Spinal cord (tissue), 9 donors: ENCODE measurements at regions not wholly inside any gene's neighbourhood (a gene's known extent, or its start where the extent isn't known, plus 50 kb on each side); places are given as distances from the start of the nearest gene placed in this dataset.
"Not testable (repeated sequence)": the region's sequence is repeated elsewhere in the genome, so short reads cannot be mapped to it uniquely, and the experiment has no call there.

Source experiments
- DNase-seq, 6 donors: peaks; one replicate each; pipeline versions ENCODE4 v3.0.0 to v3.0.0-alpha.2; 2013 to 2015; ENCODE audit warnings: low spot score in 6 of 6, low read depth in 4 of 6
- H3K27ac ChIP-seq: one replicate; pipeline ENCODE4 v1.5.1; 2013; ENCODE audit warnings: low read depth, low read length, control low read depth
- H3K27me3 ChIP-seq: one replicate; pipeline ENCODE4 v1.6.1; 2013; ENCODE audit warnings: low read length; ENCODE audit not compliant: control insufficient read depth, insufficient read depth
- H3K36me3 ChIP-seq: one replicate; pipeline ENCODE4 v1.6.1; 2013; ENCODE audit warnings: low read length; ENCODE audit not compliant: control insufficient read depth, insufficient read depth
- H3K4me1 ChIP-seq: one replicate; pipeline ENCODE4 v1.6.1; 2013; ENCODE audit warnings: low read length; ENCODE audit not compliant: control insufficient read depth, insufficient read depth
- H3K4me3 ChIP-seq: one replicate; pipeline ENCODE4 v1.5.1; 2013; ENCODE audit warnings: low read depth, low read length, control low read depth
- H3K9me3 ChIP-seq: one replicate; pipeline ENCODE4 v1.6.1; 2013; ENCODE audit warnings: low read length; ENCODE audit not compliant: control insufficient read depth, insufficient read depth
- WGBS: methylation state at CpG from one replicate; pipeline ENCODE4 v1.1.5; 2013; ENCODE audit warnings: missing lambda C conversion rate; ENCODE audit not compliant: insufficient coverage; 5-methylcytosine and 5-hydroxymethylcytosine counted together
- donor health status: healthy.

- H3K4me3 ChIP-seq, H3K27me3 ChIP-seq, H3K27ac ChIP-seq, H3K9me3 ChIP-seq, DNase-seq, H3K4me1 ChIP-seq, H3K36me3 ChIP-seq: not testable (repeated sequence)
- no CpG with 5 or more reads among the region's 4 CpGs for WGBS
These were observed 369.9 kb downstream of the ANAPC1 start for GRCh38 chr2:111514138-111514537.

- not testable (repeated sequence) for H3K27me3 ChIP-seq, H3K9me3 ChIP-seq, H3K27ac ChIP-seq, H3K4me1 ChIP-seq, H3K36me3 ChIP-seq, H3K4me3 ChIP-seq, DNase-seq
- no CpG with 5 or more reads among the region's 2 CpGs for WGBS
These were observed 366.8 kb downstream of the ANAPC1 start for GRCh38 chr2:111517050-111517720.

DNA sequence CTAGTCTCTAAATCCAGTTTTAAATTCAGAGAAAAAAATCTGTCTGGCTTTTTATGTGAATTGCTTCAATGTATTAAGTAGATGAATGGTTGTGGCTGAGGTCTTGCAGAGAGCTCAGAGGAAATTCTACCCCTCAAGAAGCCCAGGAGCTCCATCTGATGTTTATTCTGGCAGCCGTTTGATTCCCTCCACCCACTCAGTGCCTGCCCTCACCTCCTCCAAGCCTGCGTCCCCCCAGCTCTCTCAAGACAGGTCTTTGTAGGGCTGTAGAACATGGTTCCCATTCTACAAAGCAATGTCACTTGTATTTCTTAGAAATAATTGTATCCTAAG is 366.3 kb downstream of the ANAPC1 start:
- not testable (repeated sequence) for H3K27me3 ChIP-seq, H3K4me1 ChIP-seq, H3K36me3 ChIP-seq, H3K4me3 ChIP-seq, H3K9me3 ChIP-seq, DNase-seq, H3K27ac ChIP-seq
- no CpG with 5 or more reads among the region's 2 CpGs for WGBS

- Histone ChIP-seq H3K4me1 (peaks cover 7% of the 10 kb centered on the region), H3K9me3 (no peaks in the 10 kb centered on the region), H3K36me3 (no peaks in the 10 kb centered on the region), H3K27ac (no peak overlapping the region), H3K4me3 (no peak overlapping the region), H3K27me3 (no peaks in the 10 kb centered on the region)
- no peak for DNase-seq
- WGBS: 76% methylated on average over 2 of the region's 3 CpGs
These were observed 364.9 kb downstream of the ANAPC1 start for GRCh38 chr2:111519071-111519470.

GRCh38 chr2:111522231-111522768 is 361.7 kb downstream of the ANAPC1 start:
- H3K27me3 ChIP-seq: no peaks in the 10 kb centered on the region
- WGBS: 48% methylated on average over 3 of the region's 5 CpGs
- H3K9me3 ChIP-seq: no peaks in the 10 kb centered on the region
- no peak for DNase-seq
- peaks cover 7% of the 10 kb centered on the region for H3K4me1 ChIP-seq
- H3K27ac ChIP-seq: no peak overlapping the region
- H3K36me3 ChIP-seq: no peaks in the 10 kb centered on the region
- no peak overlapping the region for H3K4me3 ChIP-seq

DNA sequence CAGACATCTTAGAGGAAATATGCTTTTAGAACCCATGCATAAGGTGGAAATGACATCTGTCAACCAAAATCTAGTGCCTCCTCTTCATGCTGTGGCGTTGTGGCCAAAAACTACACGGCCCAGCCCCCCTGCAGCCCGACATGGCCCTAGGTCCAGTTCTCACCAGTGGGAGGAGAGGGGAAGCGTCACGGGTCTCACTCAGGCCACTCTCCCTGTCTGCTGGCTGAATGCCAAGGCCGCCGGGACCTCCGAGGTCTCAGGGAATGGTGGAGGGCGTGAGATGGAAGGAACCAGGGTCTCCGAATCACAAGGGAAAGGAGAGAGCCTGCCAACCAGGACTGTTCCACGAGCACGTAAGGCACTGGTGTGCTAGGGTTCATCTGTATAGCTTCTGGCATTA is 361.0 kb downstream of the ANAPC1 start:
- H3K4me3 ChIP-seq: no peak overlapping the region
- H3K9me3 ChIP-seq: no peaks in the 10 kb centered on the region
- H3K27ac ChIP-seq: no peak overlapping the region
- H3K36me3 ChIP-seq: no peaks in the 10 kb centered on the region
- 41% methylated on average over 7 of the region's 12 CpGs for WGBS
- peak in 1 of 6 donors; percentile 34 for DNase-seq
- no peaks in the 10 kb centered on the region for H3K27me3 ChIP-seq
- H3K4me1 ChIP-seq: peaks cover 7% of the 10 kb centered on the region

DNA sequence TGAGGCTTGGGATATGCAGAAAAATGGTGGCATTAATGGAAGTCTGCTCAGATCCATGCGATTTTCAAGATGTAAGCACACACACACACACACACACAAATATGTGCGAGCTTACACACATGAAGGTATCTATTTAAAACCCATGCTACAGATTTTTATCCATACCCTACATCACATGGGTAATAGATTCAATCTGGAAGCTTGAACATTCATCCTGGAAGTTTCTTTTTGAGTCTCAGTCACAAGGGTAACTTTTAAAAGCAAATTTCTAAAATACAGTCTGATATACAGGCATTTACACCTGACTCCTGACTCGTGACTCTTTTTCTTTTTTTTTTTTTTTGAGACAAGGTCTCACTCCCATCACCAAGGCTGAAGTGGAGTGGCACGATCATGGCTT is 359.0 kb downstream of the ANAPC1 start:
- H3K36me3 ChIP-seq, H3K9me3 ChIP-seq, H3K27me3 ChIP-seq, H3K27ac ChIP-seq, DNase-seq, H3K4me3 ChIP-seq, H3K4me1 ChIP-seq: not testable (repeated sequence)
- WGBS: 100% methylated on average over 1 of the region's 4 CpGs

DNA sequence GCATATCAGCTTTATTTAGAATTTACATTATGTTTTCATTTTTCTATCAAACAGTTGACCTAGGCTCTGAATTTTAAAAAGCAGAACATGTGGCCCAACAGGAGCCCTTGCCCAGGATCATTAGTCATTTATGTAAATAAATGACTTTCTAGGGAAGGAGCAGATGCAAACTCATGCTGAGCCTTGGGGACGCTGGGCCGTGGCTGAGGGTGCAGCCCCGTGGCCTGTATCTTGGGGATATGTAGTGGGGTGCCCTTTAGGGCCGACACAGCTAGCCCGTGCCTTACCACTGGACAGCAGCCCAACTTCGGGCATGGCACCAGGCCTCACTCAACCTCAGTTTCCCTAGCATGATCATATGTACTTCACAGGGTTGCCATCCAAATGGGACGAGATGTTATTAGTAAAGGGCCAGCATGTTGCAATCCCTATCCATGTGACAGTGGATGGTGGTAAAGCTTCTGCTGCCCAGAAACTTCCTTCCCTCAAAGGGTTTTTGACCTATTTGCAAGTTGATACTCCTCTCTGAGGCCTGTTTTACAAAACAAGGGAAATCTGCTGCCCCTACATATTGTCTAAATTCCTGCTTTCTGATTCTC is 357.9 kb downstream of the ANAPC1 start:
- WGBS: no CpG with 5 or more reads among the region's 7 CpGs
- not testable (repeated sequence) for DNase-seq, H3K9me3 ChIP-seq

GRCh38 chr2:111527707-111528400 is 356.1 kb downstream of the ANAPC1 start:
- H3K36me3 ChIP-seq, H3K4me1 ChIP-seq, H3K9me3 ChIP-seq, DNase-seq, H3K27ac ChIP-seq, H3K4me3 ChIP-seq, H3K27me3 ChIP-seq: not testable (repeated sequence)
- 90% methylated on average over 3 of the region's 10 CpGs for WGBS

More for the DNA sequence above, 357.9 kb downstream of the ANAPC1 start:
- H3K4me3 ChIP-seq, H3K36me3 ChIP-seq, H3K4me1 ChIP-seq, H3K27me3 ChIP-seq, H3K27ac ChIP-seq: not testable (repeated sequence)

- H3K4me1 ChIP-seq, H3K36me3 ChIP-seq, DNase-seq, H3K4me3 ChIP-seq, H3K9me3 ChIP-seq, H3K27me3 ChIP-seq, H3K27ac ChIP-seq: not testable (repeated sequence)
- no CpG with 5 or more reads among the region's 4 CpGs for WGBS
These were observed 355.0 kb downstream of the ANAPC1 start for GRCh38 chr2:111529022-111529421.
